ENCODE measurements at regions not wholly inside any gene's neighbourhood (a gene's known extent, or its start where the extent isn't known, plus 50 kb on each side); places are given as distances from the start of the nearest gene placed in this dataset.

- no peaks in the 10 kb centered on the region for H3K27me3 ChIP-seq (replicated peaks; ENCODE audit: insufficient read depth)
- no peaks in the 10 kb centered on the region for H3K9me3 ChIP-seq
- ATAC-seq (ENCODE audit: insufficient number of reproducible peaks, low FRiP score, low read depth) (no peak), DNase-seq (ENCODE audit: low spot score) (no peak)
- no peaks in the 10 kb centered on the region for H3K4me1 ChIP-seq (ENCODE audit: control insufficient read depth in 1 of 2, low read depth in 2 of 2)
- no peaks in the 10 kb centered on the region for H3K36me3 ChIP-seq
- no peak overlapping the region for H3K27ac ChIP-seq
- no peak overlapping the region for H3K4me3 ChIP-seq
- TF ChIP-seq CTCF (IDR thresholded peaks at IDR 0.05), result no peak
Measured at GRCh38 chr22:36088292-36088691, 59.7 kb upstream of the RBFOX2 start.

GRCh38 chr22:36087784-36088183, 59.2 kb upstream of the RBFOX2 start:
- Histone ChIP-seq H3K4me3 (no peak overlapping the region), H3K27me3 (replicated peaks; ENCODE audit: insufficient read depth) (no peaks in the 10 kb centered on the region), H3K36me3 (no peaks in the 10 kb centered on the region), H3K4me1 (ENCODE audit: control insufficient read depth in 1 of 2, low read depth in 2 of 2) (no peaks in the 10 kb centered on the region), H3K9me3 (no peaks in the 10 kb centered on the region), H3K27ac (no peak overlapping the region)
- no peak for DNase-seq (ENCODE audit: low spot score)
- no peak for ATAC-seq (ENCODE audit: insufficient number of reproducible peaks, low FRiP score, low read depth)
- no peak for TF ChIP-seq CTCF (IDR thresholded peaks at IDR 0.05)

- H3K4me3 ChIP-seq, result no peak overlapping the region
- no peak overlapping the region for H3K27ac ChIP-seq
- H3K36me3 ChIP-seq, result no peaks in the 10 kb centered on the region
- H3K9me3 ChIP-seq, result no peaks in the 10 kb centered on the region
- ATAC-seq (ENCODE audit: insufficient number of reproducible peaks, low FRiP score, low read depth) (no peak), DNase-seq (ENCODE audit: low spot score) (no peak)
- no peaks in the 10 kb centered on the region for H3K27me3 ChIP-seq (replicated peaks; ENCODE audit: insufficient read depth)
- no peaks in the 10 kb centered on the region for H3K4me1 ChIP-seq (ENCODE audit: control insufficient read depth in 1 of 2, low read depth in 2 of 2)
- TF ChIP-seq CTCF (IDR thresholded peaks at IDR 0.05), result no peak
Measured at GRCh38 chr22:36086629-36087254, 58.1 kb upstream of the RBFOX2 start.

GRCh38 chr22:36086170-36086490, 57.5 kb upstream of the RBFOX2 start:
- H3K9me3 ChIP-seq, result no peaks in the 10 kb centered on the region
- no peak overlapping the region for H3K4me3 ChIP-seq
- no peaks in the 10 kb centered on the region for H3K36me3 ChIP-seq
- no peak overlapping the region for H3K27ac ChIP-seq
- DNase-seq (ENCODE audit: low spot score) (no peak), ATAC-seq (ENCODE audit: insufficient number of reproducible peaks, low FRiP score, low read depth) (no peak)
- no peaks in the 10 kb centered on the region for H3K4me1 ChIP-seq (ENCODE audit: control insufficient read depth in 1 of 2, low read depth in 2 of 2)
- TF ChIP-seq CTCF (IDR thresholded peaks at IDR 0.05), result no peak
- no peaks in the 10 kb centered on the region for H3K27me3 ChIP-seq (replicated peaks; ENCODE audit: insufficient read depth)

- Histone ChIP-seq H3K4me1 (ENCODE audit: control insufficient read depth in 1 of 2, low read depth in 2 of 2) (no peaks in the 10 kb centered on the region), H3K9me3 (no peaks in the 10 kb centered on the region), H3K27me3 (replicated peaks; ENCODE audit: insufficient read depth) (no peaks in the 10 kb centered on the region), H3K27ac (no peak overlapping the region), H3K4me3 (no peak overlapping the region), H3K36me3 (no peaks in the 10 kb centered on the region)
- ATAC-seq (ENCODE audit: insufficient number of reproducible peaks, low FRiP score, low read depth) (no peak), DNase-seq (ENCODE audit: low spot score) (no peak)
- no peak for TF ChIP-seq CTCF (IDR thresholded peaks at IDR 0.05)
Measured at GRCh38 chr22:36085476-36086169, 57.0 kb upstream of the RBFOX2 start.

Data from thoracic aorta (tissue), 2 donors.